ENCODE measurements at regions not wholly inside any gene's neighbourhood (a gene's known extent, or its start where the extent isn't known, plus 50 kb on each side); places are given as distances from the start of the nearest gene placed in this dataset.

GRCh38 chr4:162921178-162921785 lies 245.4 kb downstream of the NAF1 start:
- Histone ChIP-seq H3K27ac (ENCODE audit: low read depth in 1 of 2, low read length in 2 of 2) (no peak overlapping the region), H3K4me3 (ENCODE audit: low read depth in 1 of 3, low read length in 3 of 3) (no peak overlapping the region), H3K9ac (ENCODE audit: low read depth in 1 of 2, low read length in 2 of 2) (no peak overlapping the region), H3K27me3 (ENCODE audit: control insufficient read depth in 4 of 4, insufficient read depth in 4 of 4, low read length in 3 of 4) (no peaks in the 10 kb centered on the region), H3K9me3 (ENCODE audit: control insufficient read depth in 4 of 4, low read length in 3 of 4) (peaks cover 0 to 3% (median under 1%) of the 10 kb centered on the region in 4 donors), H3K36me3 (ENCODE audit: control insufficient read depth in 4 of 4, insufficient read depth in 3 of 4, low read depth in 1 of 4, low read length in 3 of 4) (no peaks in the 10 kb centered on the region), H3K4me1 (ENCODE audit: control insufficient read depth in 4 of 4, insufficient read depth in 4 of 4, low read length in 3 of 4) (no peaks in the 10 kb centered on the region)
- TF ChIP-seq RAD21 (IDR thresholded peaks at IDR 0.05) (no peak), FOXA1 (IDR thresholded peaks at IDR 0.05) (no peak), NR2F2 (IDR thresholded peaks at IDR 0.05) (no peak), ZBTB33 (IDR thresholded peaks at IDR 0.05) (no peak), HNF4G (IDR thresholded peaks at IDR 0.05) (no peak), CTCF (IDR thresholded peaks at IDR 0.05; ENCODE audit: low read depth, low read length, missing input control) (no peak), HNF4A (conservative IDR thresholded peaks at IDR 0.05) (no peak), RXRA (IDR thresholded peaks at IDR 0.05) (no peak), TAF1 (conservative IDR thresholded peaks at IDR 0.05) (no peak), SP1 (IDR thresholded peaks at IDR 0.05) (no peak), YY1 (IDR thresholded peaks at IDR 0.05) (no peak)
- TF ChIP-seq, protein P1, sequence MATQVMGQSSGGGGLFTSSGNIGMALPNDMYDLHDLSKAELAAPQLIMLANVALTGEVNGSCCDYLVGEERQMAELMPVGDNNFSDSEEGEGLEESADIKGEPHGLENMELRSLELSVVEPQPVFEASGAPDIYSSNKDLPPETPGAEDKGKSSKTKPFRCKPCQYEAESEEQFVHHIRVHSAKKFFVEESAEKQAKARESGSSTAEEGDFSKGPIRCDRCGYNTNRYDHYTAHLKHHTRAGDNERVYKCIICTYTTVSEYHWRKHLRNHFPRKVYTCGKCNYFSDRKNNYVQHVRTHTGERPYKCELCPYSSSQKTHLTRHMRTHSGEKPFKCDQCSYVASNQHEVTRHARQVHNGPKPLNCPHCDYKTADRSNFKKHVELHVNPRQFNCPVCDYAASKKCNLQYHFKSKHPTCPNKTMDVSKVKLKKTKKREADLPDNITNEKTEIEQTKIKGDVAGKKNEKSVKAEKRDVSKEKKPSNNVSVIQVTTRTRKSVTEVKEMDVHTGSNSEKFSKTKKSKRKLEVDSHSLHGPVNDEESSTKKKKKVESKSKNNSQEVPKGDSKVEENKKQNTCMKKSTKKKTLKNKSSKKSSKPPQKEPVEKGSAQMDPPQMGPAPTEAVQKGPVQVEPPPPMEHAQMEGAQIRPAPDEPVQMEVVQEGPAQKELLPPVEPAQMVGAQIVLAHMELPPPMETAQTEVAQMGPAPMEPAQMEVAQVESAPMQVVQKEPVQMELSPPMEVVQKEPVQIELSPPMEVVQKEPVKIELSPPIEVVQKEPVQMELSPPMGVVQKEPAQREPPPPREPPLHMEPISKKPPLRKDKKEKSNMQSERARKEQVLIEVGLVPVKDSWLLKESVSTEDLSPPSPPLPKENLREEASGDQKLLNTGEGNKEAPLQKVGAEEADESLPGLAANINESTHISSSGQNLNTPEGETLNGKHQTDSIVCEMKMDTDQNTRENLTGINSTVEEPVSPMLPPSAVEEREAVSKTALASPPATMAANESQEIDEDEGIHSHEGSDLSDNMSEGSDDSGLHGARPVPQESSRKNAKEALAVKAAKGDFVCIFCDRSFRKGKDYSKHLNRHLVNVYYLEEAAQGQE (IDR thresholded peaks at IDR 0.05) = no peak
- no peak for DNase-seq (ENCODE audit: low spot score)
- WGBS = 52% methylated on average over 9 of the region's 9 CpGs

DNA sequence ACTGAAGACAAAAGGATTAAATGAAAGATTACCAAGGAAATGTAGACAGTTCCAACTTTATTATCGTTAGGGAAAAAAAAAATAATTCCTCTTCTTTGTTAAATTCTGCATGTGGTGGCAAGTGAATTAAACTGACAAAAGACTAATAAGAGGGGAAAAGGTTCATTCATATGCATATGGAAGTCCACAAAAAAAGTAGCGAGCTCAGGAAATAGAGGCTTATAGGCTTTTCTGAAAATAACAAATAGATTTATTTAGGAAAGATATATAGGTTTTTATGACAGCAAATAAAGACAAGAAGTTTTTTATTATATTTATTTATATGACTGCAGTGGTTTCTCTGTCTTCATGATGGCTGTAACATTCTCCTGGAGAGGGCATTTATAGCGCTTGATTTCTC lies 246.0 kb downstream of the NAF1 start:
- Histone ChIP-seq H3K9ac (ENCODE audit: low read depth in 1 of 2, low read length in 2 of 2) (no peak overlapping the region), H3K27me3 (ENCODE audit: control insufficient read depth in 4 of 4, insufficient read depth in 4 of 4, low read length in 3 of 4) (no peaks in the 10 kb centered on the region), H3K4me3 (ENCODE audit: low read depth in 1 of 3, low read length in 3 of 3) (no peak overlapping the region), H3K9me3 (ENCODE audit: control insufficient read depth in 4 of 4, low read length in 3 of 4) (peaks cover 0 to 3% (median under 1%) of the 10 kb centered on the region in 4 donors), H3K36me3 (ENCODE audit: control insufficient read depth in 4 of 4, insufficient read depth in 3 of 4, low read depth in 1 of 4, low read length in 3 of 4) (no peaks in the 10 kb centered on the region), H3K4me1 (ENCODE audit: control insufficient read depth in 4 of 4, insufficient read depth in 4 of 4, low read length in 3 of 4) (no peaks in the 10 kb centered on the region), H3K27ac (ENCODE audit: low read depth in 1 of 2, low read length in 2 of 2) (no peak overlapping the region)
- no peak for DNase-seq (ENCODE audit: low spot score)
- 70% methylated on average over 3 of the region's 3 CpGs for WGBS
- no peak for TF ChIP-seq CTCF (IDR thresholded peaks at IDR 0.05; ENCODE audit: low read depth, low read length, missing input control)
- no peak for TF ChIP-seq NR2F2 (IDR thresholded peaks at IDR 0.05)
- no peak for TF ChIP-seq FOXA2 (IDR thresholded peaks at IDR 0.05)
- no peak for TF ChIP-seq YY1 (IDR thresholded peaks at IDR 0.05)
- TF ChIP-seq GABPA (IDR thresholded peaks at IDR 0.05 in 1 of 2, conservative IDR thresholded peaks at IDR 0.05 in 1 of 2) = no peak
- no peak for TF ChIP-seq ATF3 (IDR thresholded peaks at IDR 0.05)
- TF ChIP-seq RAD21 (IDR thresholded peaks at IDR 0.05) = no peak
- TF ChIP-seq JUND (IDR thresholded peaks at IDR 0.05) = no peak
- TF ChIP-seq HNF4G (IDR thresholded peaks at IDR 0.05) = no peak
- no peak for TF ChIP-seq FOXA1 (IDR thresholded peaks at IDR 0.05)
- no peak for TF ChIP-seq SP1 (IDR thresholded peaks at IDR 0.05)
- no peak for TF ChIP-seq TAF1 (conservative IDR thresholded peaks at IDR 0.05)
- TF ChIP-seq EGR1 (IDR thresholded peaks at IDR 0.05; ENCODE audit: low read depth in 2 of 2) = no peak

All from liver (tissue), 8 donors.